Peyer's patch (tissue), 4 donors: ENCODE measurements at regions not wholly inside any gene's neighbourhood (a gene's known extent, or its start where the extent isn't known, plus 50 kb on each side); places are given as distances from the start of the nearest gene placed in this dataset.

ENCODE experiments used
- DNase-seq, 3 donors: peaks; one replicate each; pipeline ENCODE4 v3.0.0-alpha.2; 2017 to 2019
- H3K27ac ChIP-seq, 4 donors: fragments of 200-600 bp; sonication (generic); one replicate each; pipeline ENCODE4 v1.5.1; 2016 to 2019
- H3K27me3 ChIP-seq, 2 donors: fragments of 200-600 bp; sonication (generic); one replicate each; pipeline ENCODE4 v1.5.1; 2019
- H3K36me3 ChIP-seq, 3 donors: fragments of 200-600 bp; sonication (generic); one replicate each; pipeline ENCODE4 v1.5.1; 2016 to 2019
- H3K4me1 ChIP-seq, 4 donors: fragments of 200-600 bp; sonication (generic); one replicate each; pipeline ENCODE4 v1.5.1; 2016 to 2019
- H3K4me3 ChIP-seq, 4 donors: fragments of 200-600 bp; sonication (generic); 1 replicate in 3 of 4; 2 replicates in 1 of 4; pipeline ENCODE4 v1.5.1; 2016 to 2019; ENCODE audit warnings: mild to moderate bottlenecking in 1 of 4
- H3K9me3 ChIP-seq, 4 donors: fragments of 200-600 bp; sonication (generic); one replicate each; pipeline ENCODE4 v1.5.1; 2016 to 2019; ENCODE audit warnings: mild to moderate bottlenecking in 1 of 4
- POLR2A ChIP-seq, 2 donors: fragments of 450-650 bp; IDR thresholded peaks; one replicate each; pipeline ENCODE4 v1.5.1; 2017; ENCODE audit warnings: antibody characterized with exemption in 2 of 2, mild to moderate bottlenecking in 2 of 2, moderate library complexity in 2 of 2
- TF ChIP-seq, protein P1 (sequence below), 6 experiments: fragments of 450-650 bp in 4 of 6; fragments of 200-600 bp in 2 of 6; sonication (generic) in 1 of 6; IDR thresholded peaks; one replicate each; pipeline ENCODE4 v1.5.1; 2017 to 2019; ENCODE audit warnings: antibody characterized with exemption in 6 of 6, mild to moderate bottlenecking in 3 of 6, moderate library complexity in 1 of 6

DNA sequence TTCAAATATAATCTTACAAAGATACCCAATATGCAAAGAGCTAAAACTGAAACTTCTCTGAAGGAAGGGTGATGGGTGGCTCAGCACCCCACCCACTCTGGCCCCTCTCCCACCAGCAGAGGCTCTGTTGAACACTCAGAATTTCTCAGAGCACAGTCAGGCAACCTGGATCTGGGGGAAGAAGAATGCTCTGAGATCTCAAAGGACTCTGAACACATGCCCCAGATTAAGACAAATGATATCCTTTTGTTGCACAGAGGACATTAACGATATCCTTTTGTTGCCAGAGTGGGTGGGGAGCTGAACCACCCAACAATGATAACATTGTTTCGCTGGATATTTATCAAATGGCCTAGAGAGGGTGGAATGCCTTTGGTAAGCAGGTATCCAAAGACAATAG lies 104.8 kb downstream of the LBH start:
- Histone ChIP-seq H3K4me1 (peaks cover 0 to 24% (median 13%) of the 10 kb centered on the region in 4 donors), H3K27ac (peak overlapping the region; percentile 64 to 88 (median 80)), H3K27me3 (no peaks in the 10 kb centered on the region), H3K36me3 (no peaks in the 10 kb centered on the region), H3K9me3 (no peaks in the 10 kb centered on the region), H3K4me3 (no peak overlapping the region)
- TF ChIP-seq POLR2A (IDR thresholded peaks at IDR 0.05), result no peak
- TF ChIP-seq, protein P1, sequence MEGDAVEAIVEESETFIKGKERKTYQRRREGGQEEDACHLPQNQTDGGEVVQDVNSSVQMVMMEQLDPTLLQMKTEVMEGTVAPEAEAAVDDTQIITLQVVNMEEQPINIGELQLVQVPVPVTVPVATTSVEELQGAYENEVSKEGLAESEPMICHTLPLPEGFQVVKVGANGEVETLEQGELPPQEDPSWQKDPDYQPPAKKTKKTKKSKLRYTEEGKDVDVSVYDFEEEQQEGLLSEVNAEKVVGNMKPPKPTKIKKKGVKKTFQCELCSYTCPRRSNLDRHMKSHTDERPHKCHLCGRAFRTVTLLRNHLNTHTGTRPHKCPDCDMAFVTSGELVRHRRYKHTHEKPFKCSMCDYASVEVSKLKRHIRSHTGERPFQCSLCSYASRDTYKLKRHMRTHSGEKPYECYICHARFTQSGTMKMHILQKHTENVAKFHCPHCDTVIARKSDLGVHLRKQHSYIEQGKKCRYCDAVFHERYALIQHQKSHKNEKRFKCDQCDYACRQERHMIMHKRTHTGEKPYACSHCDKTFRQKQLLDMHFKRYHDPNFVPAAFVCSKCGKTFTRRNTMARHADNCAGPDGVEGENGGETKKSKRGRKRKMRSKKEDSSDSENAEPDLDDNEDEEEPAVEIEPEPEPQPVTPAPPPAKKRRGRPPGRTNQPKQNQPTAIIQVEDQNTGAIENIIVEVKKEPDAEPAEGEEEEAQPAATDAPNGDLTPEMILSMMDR (IDR thresholded peaks at IDR 0.05), result no peak
- DNase-seq, result no peak

DNA sequence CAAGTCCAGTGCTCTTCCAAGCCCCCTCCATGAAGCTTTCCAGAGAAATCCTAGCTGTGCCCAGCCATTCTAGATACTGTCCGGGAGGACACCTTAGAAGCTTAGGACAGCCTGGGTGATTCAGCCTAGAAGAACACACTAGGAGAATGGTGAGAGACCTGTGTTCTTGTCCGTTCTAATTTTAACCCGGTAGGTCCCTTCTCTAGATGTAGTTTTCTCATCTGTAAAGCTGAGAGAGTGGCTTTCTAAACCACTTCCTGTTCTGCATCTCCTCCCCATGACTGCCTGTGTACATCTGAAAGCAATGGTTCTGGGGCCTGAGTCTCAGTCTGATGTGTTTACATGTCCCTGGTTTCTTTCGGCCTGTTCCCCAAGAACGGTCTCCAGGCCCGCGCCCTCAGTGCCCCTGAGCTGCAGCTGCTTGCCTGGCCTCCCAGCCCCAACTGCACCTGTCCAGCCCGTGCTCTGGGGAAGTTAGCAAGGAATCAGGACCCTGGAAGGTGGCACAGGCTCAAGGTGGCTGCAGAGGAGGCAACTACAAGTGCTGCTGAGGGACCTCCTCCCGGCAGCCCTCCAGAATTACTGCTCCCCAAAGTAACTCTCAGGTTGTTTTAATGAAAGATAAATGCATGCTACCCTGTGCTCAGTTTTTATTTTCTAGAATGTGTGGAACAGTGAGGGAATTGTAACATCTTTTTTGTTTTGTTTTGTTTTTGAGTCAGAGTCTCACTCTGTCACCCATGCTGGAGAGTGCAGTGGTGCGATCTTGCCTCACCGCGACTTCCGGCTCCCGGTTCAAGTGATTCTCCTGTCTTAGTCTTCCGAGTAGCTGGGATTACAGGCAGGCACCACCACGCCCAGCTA lies 105.9 kb downstream of the LBH start:
- Histone ChIP-seq H3K27ac (peak overlapping the region; percentile 64 to 88 (median 80)), H3K9me3 (no peaks in the 10 kb centered on the region), H3K4me3 (peak overlapping the region in 1 of 4 donors; percentile 10), H3K27me3 (no peaks in the 10 kb centered on the region), H3K4me1 (peaks cover 0 to 24% (median 13%) of the 10 kb centered on the region in 4 donors), H3K36me3 (no peaks in the 10 kb centered on the region)
- DNase-seq, result peak in 2 of 3 donors; percentile 75 to 81
- TF ChIP-seq, protein P1 (IDR thresholded peaks at IDR 0.05), result no peak
- TF ChIP-seq POLR2A (IDR thresholded peaks at IDR 0.05), result no peak

DNA sequence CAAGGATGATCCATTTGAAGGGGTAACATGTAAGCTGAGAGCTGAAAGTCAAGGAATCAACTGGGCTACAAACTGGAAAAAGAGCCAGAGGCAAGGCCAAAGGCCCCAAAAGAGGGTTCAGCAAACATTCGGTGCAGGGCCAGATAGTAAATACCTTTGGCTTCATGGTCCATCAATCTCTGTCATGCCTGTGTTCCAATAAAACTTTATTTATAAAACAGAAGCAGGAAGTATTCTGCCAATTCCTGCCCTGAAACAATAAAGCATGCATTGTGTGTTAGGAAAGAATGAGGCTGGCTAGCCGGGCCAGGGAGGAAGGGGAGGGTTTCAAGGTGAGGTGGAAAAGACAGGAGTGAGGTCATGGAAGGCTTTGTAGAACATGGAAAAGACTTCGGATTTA lies 107.1 kb downstream of the LBH start:
- Histone ChIP-seq H3K4me3 (no peak overlapping the region), H3K36me3 (no peaks in the 10 kb centered on the region), H3K4me1 (peaks cover 0 to 22% (median 11%) of the 10 kb centered on the region in 4 donors), H3K9me3 (no peaks in the 10 kb centered on the region), H3K27ac (peak overlapping the region in 2 of 4 donors; percentile 80 to 88), H3K27me3 (no peaks in the 10 kb centered on the region)
- DNase-seq, result no peak
- no peak for TF ChIP-seq POLR2A (IDR thresholded peaks at IDR 0.05)
- TF ChIP-seq, protein P1 (IDR thresholded peaks at IDR 0.05), result no peak

DNA sequence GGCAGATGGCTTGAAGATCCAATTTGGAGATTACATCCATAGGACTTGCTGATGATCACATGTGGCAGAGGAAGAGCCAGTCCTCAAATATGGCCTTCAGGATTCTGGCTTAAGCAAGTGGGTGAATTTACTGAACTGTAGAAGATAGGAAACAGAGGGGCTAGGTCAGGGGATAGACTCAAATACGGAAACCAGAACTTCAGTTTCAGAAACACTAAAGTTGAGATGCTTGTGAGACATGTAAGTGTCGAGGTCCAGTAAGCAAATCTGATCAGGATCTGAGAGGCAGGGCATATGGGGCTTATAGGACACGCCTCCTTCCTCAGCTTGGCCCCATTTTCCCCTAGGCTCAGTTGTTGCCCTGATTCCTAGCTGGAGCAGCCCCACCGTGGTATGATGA lies 107.7 kb downstream of the LBH start:
- H3K4me1 ChIP-seq, result peaks cover 0 to 22% (median 11%) of the 10 kb centered on the region in 4 donors
- no peak overlapping the region for H3K4me3 ChIP-seq
- DNase-seq, result no peak
- no peaks in the 10 kb centered on the region for H3K27me3 ChIP-seq
- H3K9me3 ChIP-seq, result no peaks in the 10 kb centered on the region
- TF ChIP-seq POLR2A (IDR thresholded peaks at IDR 0.05), result no peak
- TF ChIP-seq, protein P1 (IDR thresholded peaks at IDR 0.05), result no peak
- H3K27ac ChIP-seq, result peak overlapping the region in 1 of 4 donors; percentile 39
- no peaks in the 10 kb centered on the region for H3K36me3 ChIP-seq

DNA sequence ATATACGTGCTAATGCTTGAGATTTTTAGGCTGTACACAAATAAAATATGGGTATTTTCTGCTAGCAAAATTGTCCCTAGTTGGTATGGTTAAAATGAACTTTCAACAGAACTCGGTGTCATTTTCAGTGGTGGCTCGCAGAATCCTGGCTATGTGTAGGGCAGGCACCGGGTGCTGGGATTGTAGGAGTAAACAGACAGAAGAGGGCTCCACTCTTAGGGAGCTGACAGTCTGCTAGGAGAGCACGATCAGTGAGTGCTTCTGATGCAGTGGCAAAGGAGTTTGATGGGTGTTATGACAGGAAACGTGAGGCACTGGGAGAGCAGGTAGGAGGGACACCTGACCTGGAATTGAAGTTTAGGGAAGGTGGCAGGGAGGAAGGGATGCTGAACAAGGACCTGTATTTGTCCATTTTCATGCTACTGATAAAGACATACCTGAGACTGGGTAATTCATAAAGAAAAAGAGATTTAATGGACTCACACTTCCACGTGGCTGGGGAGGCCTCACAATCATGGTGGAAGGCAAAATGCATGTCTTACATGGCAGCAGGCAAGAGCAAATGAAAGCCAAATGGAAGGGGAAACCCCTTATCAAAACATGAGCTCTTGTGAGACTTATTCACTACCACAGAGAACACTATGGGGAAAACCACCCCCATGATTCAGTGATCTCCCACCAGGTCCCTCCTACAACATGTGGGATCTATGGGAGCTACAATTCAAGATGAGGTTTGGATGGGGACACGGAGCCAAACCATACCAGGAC lies 105.4 kb upstream of the LCLAT1 start:
- no peaks in the 10 kb centered on the region for H3K36me3 ChIP-seq
- no peak for TF ChIP-seq POLR2A (IDR thresholded peaks at IDR 0.05)
- TF ChIP-seq, protein P1 (IDR thresholded peaks at IDR 0.05), result no peak
- H3K4me1 ChIP-seq, result peaks cover 0 to 6% (median under 1%) of the 10 kb centered on the region in 4 donors
- H3K27me3 ChIP-seq, result no peaks in the 10 kb centered on the region
- no peaks in the 10 kb centered on the region for H3K9me3 ChIP-seq
- H3K4me3 ChIP-seq, result no peak overlapping the region
- DNase-seq, result no peak
- H3K27ac ChIP-seq, result no peak overlapping the region
